ENCODE measurements at regions not wholly inside any gene's neighbourhood (a gene's known extent, or its start where the extent isn't known, plus 50 kb on each side); places are given as distances from the start of the nearest gene placed in this dataset.

GRCh38 chr2:48235076-48235475 is 79.4 kb upstream of the FOXN2 start (continued):
- TF ChIP-seq IRX3 (CRISPR knock-in tag; IDR thresholded peaks at IDR 0.05; ENCODE audit: borderline replicate concordance, low read depth) = no peak
- TF ChIP-seq REXO4 (CRISPR knock-in tag; IDR thresholded peaks at IDR 0.05; ENCODE audit: borderline replicate concordance) = no peak
- no peak for TF ChIP-seq ZHX1 (CRISPR knock-in tag; IDR thresholded peaks at IDR 0.05; ENCODE audit: low read depth)
- TF ChIP-seq MXI1 (IDR thresholded peaks at IDR 0.05; ENCODE audit: borderline replicate concordance, low read depth, low read length) = no peak
- TF ChIP-seq ARNTL (CRISPR knock-in tag; IDR thresholded peaks at IDR 0.05) = no peak
- TF ChIP-seq ZBTB42 (CRISPR knock-in tag; IDR thresholded peaks at IDR 0.05) = no peak
- no peak for TF ChIP-seq ZFP90 (CRISPR knock-in tag; IDR thresholded peaks at IDR 0.05; ENCODE audit: borderline replicate concordance)

- no peak overlapping the region for H3K4me3 ChIP-seq (replicated peaks in 1 of 3; ENCODE audit: insufficient read depth in 1 of 3, low read depth in 2 of 3, low read length in 3 of 3)
- no peaks in the 10 kb centered on the region for H3K36me3 ChIP-seq (replicated peaks in 1 of 2; ENCODE audit: control insufficient read depth in 1 of 2, insufficient read depth in 2 of 2, low read length in 2 of 2)
- no peaks in the 10 kb centered on the region for H3K9me3 ChIP-seq (ENCODE audit: low read length)
- no peak overlapping the region for H3K27ac ChIP-seq (ENCODE audit: extremely low read length, insufficient read depth, low read length)
- H3K9ac ChIP-seq (ENCODE audit: insufficient read depth, low read depth, low read length) = no peak overlapping the region
- H3K4me2 ChIP-seq (ENCODE audit: low read depth, low read length) = no peak overlapping the region
- ATAC-seq (no peak), DNase-seq (ENCODE audit: low spot score) (no peak), FAIRE-seq (no peak)
- H4K20me1 ChIP-seq (ENCODE audit: insufficient read depth, low read length) = no peaks in the 10 kb centered on the region
- POLR2A ChIA-PET = no interaction called here
- H2AFZ ChIP-seq (ENCODE audit: low read length) = no peak overlapping the region
- in situ Hi-C loops (cut with HindIII; ENCODE audit: extremely low pct_ligation_motif_present, low pct_unique_long_range_greater_than_20kb) = no loop called here
- no peaks in the 10 kb centered on the region for H3K27me3 ChIP-seq (ENCODE audit: control insufficient read depth in 1 of 2, insufficient read depth in 2 of 2, low read length in 2 of 2)
- CTCF ChIA-PET (ENCODE audit: low intra/inter-chr PET ratio, low total read pairs) = no interaction called here
- no peaks in the 10 kb centered on the region for H3K79me2 ChIP-seq (ENCODE audit: insufficient read depth, low read length)
- intact Hi-C loops (cut with micrococcal nuclease; ENCODE audit: unreplicated experiment) = no loop called here
- 86% methylated on average over 4 of the region's 4 CpGs for WGBS (ENCODE audit: low lambda C conversion rate)
- H3K4me1 ChIP-seq (ENCODE audit: insufficient read depth, low read length) = peaks cover 44% of the 10 kb centered on the region
- no TSS peak for BruUV-seq (replicated peaks)
- TF ChIP-seq ZHX1 (CRISPR knock-in tag; IDR thresholded peaks at IDR 0.05; ENCODE audit: low read depth) (no peak), AKNA (CRISPR knock-in tag; IDR thresholded peaks at IDR 0.05; ENCODE audit: borderline replicate concordance) (no peak), POGZ (CRISPR knock-in tag; IDR thresholded peaks at IDR 0.05) (no peak), ATF3 (CRISPR knock-in tag; IDR thresholded peaks at IDR 0.05) (no peak), ZBTB25 (CRISPR knock-in tag; IDR thresholded peaks at IDR 0.05) (no peak)
These were observed 76.1 kb upstream of the FOXN2 start for GRCh38 chr2:48238381-48238780.
